ENCODE measurements at regions not wholly inside any gene's neighbourhood (a gene's known extent, or its start where the extent isn't known, plus 50 kb on each side); places are given as distances from the start of the nearest gene placed in this dataset.
"Not testable (repeated sequence)": the region's sequence is repeated elsewhere in the genome, so short reads cannot be mapped to it uniquely, and the experiment has no call there.

DNA sequence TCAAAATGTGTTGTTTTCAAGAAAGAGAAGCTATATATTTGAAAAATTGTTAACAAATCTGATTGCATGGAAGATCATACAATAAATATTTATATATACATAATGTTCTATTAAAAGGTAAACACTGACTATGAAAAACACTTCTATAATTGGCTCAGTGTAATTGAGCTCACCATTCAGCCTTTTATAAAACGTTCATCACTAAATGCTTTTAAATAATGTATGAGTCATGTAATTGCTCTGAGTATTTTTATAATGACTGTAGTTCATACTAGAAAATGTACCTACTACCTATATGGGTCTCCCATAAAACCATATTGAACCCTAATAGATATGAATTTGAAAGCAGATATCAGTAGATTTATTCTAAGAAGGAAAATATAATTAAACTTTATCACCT, 240.4 kb upstream of the MGAT4C start:
- DNase-seq: no peak

DNA sequence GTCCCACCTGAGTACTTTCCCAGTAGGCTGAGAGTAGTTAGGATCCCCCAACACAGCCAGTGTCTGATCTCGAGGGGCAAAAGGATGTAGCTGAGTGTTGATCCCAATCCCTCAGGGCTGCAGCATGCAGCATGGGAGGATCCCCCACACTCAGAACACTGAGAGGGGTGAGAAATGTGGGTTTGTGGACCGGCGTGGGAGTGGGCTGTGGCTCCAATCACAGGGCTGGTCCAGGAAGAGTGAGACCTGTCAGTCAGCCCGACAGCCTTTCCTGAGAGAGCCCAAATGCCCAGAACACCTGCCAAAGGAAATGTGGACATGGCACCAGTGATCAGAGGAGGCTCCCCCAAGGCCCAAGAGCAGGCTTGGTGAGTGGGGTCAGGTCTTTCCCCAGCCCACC, 228.3 kb upstream of the MGAT4C start:
- DNase-seq: no peak

DNA sequence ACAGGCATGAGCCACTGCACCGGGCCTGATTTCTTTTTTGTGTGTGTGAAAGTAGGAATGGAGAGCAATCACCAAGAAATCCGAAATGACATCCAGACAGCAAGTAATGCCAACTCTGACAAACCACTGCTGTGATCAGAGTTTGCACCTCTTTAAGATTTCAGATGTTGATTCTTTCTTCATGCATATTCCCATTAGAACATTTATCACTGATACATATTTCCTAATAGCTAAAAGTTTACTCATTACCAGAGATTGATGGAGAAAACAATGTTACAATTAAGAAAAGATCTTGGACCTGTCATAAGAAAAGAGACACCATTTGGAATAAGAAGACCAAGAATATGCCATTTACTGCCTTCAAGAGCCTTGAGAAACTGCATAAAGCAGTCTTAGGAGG, 217.0 kb upstream of the MGAT4C start:
- DNase-seq: no peak

DNA sequence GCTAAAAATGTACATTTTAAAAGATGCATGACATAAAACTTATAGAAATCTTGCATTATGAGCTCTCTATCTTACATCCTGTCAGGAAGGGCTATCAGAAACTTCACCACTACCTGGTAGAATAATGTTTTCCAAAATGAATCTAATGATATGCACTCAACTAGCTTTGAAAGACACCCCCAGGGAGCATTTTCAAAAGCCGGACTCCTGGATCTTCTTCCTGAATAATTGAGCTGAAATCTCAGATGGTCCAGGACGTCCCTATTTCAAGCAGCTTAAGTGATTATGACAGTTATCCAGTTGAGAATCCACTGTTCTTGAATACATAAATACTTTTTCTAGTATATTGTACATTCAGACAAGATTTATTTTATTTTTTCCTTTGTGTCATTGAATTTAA, 200.6 kb upstream of the MGAT4C start:
- no peak for DNase-seq

DNA sequence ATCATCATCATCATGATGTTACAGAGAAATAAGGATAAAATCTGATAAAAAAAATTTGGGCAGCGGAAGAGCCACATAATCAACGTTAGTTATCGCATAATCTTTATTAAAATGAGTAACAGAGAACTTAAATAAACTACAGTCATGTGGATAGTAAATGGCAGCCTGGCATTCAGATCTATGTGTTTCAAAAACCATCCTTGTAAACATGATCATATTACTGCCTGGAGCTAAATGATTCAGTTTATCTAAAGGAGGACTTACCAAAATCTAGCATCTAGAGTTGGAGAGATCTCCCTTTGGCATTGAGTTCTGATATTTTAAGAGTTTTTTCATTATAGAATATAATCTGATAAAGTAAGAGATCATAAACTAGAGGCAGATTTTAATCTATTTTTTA, 200.1 kb upstream of the MGAT4C start:
- no peak for DNase-seq

DNA sequence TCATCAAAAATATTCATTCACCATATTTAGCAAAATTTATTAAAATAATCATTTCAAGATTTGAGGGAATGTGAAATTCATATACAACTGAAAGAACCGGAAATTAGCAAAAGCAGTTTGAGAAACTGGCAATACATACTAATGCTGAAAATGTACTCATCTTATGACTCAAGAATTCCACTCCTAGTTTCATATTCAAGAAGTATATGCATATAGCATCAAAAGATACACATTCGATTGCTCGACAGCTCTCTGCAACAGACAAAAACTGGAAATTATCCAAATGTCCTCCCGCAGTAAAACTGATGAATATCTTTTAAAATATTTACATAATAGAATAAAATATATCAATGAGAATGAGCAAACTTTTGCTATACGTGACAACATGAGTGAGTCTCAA, 189.2 kb upstream of the MGAT4C start:
- no peak for DNase-seq

DNA sequence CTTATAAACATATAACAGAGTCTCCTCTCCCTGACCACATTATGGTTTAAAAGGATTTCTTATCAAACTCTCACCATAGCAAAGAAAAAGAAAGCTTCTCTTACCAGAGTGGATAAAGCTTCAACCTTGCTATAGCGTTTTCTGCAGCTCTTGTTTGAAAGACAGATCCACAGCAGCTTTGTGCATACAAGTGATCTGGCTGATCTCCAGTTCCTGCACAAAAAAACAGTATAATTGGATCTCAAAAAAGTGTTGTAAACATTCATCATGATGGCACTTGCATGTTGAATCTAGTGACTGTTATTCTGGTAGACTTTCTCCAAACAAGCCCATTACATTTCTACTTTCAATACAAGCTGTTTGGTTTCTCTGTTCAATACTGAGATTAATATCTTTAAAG, 178.9 kb upstream of the MGAT4C start:
- no peak for DNase-seq

DNA sequence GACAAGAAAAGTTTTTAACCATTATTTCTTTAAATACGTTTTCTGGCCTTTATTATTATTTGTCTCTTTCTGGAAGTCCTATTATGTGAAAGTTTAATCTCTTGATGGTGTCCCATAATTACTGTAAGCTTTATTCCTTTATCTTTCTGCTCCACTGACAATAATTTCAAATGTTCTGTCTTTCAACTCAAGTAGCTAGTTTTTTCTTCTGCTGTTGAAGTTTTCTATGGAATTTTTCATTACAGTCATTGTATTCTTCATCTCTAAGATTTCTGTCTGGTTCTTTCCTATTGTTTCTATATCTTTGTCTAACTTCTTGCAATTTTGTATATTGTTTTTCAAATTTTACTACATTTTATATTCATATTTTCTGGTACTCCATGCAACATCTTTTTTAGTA, 173.6 kb upstream of the MGAT4C start:
- no peak for DNase-seq

DNA sequence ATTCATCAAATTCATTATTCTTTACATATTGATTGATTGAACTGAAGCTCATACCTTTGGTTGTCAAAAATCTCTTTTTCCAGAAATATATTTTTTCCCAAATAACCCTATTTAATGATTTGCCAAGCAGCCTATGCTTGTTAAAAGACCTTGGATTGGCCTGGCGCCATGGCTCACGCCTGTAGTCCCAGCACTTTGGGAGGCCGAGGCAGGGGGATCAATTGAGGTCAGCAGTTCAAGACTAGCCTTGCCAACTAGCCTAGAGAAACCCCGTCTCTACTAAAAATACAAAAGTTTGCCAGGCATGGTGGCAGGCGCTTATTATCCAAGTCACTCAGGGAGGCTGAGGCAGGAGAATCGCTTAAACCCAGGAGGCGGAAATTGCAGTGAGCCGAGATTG, 165.1 kb upstream of the MGAT4C start:
- no peak for DNase-seq

DNA sequence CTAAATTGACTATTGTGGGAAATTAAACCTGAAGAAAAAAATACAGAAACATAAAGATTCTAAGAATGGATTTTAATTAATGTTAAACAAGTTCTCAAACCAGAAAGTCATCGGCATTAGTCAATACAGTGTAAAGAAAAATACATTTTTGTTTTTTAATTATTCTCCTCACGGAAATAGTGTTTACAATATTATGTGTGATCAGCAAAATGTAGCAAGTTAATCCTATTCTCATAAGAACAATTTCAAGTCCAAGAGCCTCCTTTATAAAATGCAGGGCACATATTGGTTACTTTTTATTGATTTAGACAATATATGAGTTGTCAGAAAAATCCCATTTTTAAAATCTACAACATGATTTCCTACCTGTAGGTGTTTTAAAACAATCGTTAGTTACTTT, 158.0 kb upstream of the MGAT4C start:
- DNase-seq: no peak

DNA sequence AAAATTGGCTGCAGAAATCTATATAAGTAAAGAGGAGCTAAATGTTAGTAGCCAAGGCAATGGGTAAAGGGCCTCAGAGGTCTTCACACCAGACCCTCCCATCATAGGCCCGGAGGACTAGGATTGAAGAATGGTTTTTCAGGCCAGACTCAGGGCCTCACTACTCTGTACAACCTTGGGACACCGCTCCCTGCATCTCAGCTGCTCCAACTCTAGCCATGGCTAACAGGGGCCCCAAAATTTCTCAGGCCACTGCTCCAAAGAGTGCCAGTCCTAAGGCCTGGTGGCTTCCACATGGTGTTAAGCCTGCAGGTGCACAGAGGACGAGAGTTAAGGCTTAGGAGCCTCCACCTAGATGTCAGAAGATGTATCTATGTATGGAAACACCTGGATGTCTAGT, 155.5 kb upstream of the MGAT4C start:
- DNase-seq: no peak

DNA sequence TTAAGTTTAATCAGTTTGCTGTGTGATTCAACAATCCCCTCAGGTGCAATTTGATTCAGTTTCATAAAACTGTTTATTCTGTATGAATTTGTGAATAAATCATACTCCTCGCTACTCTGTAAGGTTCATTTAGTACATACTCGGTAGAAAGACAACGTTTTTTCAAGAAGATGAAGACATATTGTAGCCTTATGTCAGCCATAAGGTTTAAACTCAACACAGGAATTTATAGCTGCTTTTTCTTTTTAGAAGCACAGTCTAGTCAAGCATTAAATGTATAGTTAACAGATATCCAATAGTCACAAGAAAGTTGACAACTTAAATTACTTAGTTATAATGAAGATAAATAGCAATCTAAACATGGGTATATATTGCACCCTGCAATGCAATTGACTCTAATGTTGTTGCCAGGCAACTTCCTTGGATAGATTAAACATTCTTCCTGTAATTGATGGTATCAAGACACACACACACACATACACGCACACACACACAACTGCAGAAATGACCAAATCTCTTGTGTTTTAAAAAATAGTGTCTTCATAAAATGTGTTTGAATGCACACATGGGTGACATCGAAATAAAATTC, 151.5 kb upstream of the MGAT4C start:
- DNase-seq: no peak

DNA sequence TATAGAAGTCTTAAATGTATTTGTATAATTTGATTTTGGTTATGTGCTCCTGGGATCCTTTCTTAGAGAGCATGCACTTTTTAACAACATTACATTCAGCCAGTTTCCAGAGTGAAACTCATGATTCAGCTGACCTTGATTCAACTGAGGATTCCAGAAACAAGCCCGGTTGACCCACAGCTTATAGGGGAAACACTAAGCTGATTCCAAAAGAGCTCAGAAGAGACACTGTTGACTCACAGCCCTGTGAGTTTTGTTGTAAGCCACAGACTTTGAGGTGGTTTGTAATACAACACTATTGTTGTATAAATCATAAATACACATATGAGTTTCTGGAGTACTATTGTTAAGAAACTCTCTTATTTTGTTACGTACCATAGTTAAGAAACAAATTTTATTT, 133.8 kb upstream of the MGAT4C start:
- DNase-seq: no peak

DNA sequence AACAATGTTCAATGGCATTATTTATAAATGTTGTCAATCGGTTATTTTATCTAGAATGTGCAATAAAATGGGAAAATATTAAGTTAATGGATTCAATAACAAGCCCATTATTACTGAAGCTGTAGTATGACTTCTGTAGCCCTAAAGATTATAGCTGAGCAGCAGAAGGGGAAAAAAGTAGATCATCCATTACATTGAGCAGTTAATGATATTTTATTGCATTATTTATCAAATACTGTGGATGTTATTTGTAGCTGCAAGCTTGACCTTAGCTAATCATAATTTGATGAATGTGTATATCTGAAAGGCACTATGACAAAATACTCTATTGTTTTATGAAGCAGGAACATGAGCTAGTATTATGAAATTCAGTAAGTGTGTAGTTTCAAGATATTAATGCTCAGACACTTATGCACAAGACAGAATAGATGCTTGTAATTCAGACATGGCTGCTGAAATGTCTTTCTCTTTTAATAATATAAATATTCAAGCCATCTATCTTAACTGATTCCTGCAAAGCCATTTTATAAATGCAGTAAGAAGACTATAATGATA, 131.5 kb upstream of the MGAT4C start:
- DNase-seq: no peak

DNA sequence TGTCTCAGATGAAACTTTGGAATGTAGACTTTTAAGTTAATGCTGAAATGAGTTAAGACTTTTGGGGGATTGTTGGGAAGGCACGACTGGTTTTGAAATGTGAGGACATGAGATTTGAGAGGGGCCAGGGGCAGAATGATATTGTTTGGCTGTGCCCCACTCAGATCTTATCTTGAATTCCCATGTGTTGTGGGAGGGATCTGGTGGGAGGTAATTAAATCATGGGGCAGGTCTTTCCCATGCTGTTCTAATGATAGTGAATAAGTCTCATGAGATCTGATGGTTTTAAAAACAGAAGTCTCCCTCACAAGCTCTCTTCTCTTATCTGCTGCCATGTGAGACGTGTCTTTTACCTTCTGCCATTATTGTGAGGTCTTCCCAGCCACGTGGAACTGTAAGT, 127.6 kb upstream of the MGAT4C start:
- not testable (repeated sequence) for DNase-seq

DNA sequence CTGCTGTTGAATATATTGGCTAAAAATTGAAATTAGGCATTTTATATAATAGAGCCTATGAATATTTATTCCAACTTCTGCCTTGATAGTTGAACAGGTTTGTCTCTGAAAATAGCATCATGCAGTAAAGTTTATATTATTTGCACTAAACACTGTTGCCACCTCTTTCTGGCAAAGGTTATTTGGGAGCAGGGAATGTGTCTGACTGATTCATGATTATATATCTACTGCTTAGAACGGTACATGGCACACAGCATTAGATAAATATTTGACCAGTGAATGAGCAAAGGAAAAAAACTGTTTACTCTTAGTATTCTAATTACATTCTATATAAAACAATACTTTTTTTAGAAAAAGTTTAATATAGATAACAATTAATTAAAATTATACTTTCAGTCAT, 123.1 kb upstream of the MGAT4C start:
- DNase-seq: no peak

DNA sequence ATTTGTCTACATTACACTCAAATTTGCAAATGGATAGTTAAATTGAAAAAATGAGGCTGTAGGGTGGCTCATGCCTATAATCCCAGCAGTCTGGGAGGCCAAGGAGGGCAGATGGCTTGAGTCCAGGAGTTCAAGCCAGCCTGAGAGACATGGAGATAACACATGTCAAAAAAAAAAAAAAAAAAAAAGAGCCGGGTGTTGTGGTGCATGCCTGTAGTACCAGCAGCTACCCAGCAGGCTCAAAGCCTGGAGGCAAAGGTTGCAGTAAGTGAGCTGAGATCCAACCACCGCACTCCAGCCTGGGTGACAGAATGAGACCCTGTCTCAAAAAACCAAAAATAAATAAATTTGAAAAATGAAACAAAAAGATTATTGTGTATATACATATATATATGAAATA, 119.9 kb upstream of the MGAT4C start:
- DNase-seq: no peak

DNA sequence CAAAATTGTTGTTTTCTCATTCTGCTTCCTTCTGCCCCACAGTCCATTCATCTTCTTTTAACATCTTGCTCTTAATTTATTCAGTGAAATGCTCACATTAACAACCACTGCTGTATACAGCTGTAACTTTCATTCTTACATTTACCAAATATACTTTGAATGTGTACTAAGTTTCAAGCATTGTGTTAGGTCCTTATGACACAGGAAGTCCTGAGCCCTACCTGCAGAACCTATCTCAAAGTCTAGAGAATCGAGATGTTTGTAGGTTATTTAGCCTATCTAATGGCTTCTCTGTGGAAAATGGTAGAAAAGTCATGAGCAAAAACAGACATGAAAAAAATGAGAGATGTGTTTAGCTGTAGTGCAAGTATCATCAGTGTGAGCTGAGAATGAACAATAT, 117.6 kb upstream of the MGAT4C start:
- DNase-seq: no peak

DNA sequence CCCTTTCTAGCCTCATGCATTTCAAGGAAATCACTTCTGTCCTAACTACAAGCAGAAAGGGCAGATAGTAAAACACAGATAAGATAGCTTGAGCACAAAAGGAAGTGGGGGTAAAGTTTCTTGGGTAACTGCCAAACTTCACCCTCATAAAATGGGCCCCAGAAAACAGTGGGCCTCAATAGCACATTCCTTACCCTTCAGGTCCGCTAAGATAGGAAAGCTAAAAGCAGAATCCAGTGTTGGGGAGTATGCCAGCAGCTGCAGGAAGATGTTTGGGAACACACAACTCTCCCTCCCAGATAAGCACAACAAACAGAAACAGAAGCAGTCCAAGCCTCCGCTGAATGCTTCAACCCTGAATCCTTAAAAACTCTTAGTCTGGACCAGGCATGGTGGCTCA, 110.9 kb upstream of the MGAT4C start:
- no peak for DNase-seq

DNA sequence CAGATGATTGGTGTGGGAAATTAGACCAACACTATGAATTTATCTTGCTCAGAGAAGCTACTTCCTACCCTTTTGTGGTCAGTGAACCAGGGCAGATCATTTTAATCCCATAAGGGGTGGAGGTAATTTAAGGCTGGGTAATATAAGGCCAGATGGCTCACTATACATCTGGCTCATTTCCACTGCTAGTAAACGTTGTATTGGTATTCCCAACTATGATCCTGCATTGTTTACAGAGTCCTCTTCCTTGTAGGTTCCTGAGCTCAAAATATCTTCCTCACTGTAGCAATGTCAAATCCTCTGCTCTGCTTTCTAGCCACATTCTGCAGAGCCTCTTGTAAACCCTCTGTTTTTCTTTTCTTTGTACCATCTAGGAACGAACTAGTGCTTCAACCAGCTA, 93.0 kb upstream of the MGAT4C start:
- DNase-seq: no peak

DNA sequence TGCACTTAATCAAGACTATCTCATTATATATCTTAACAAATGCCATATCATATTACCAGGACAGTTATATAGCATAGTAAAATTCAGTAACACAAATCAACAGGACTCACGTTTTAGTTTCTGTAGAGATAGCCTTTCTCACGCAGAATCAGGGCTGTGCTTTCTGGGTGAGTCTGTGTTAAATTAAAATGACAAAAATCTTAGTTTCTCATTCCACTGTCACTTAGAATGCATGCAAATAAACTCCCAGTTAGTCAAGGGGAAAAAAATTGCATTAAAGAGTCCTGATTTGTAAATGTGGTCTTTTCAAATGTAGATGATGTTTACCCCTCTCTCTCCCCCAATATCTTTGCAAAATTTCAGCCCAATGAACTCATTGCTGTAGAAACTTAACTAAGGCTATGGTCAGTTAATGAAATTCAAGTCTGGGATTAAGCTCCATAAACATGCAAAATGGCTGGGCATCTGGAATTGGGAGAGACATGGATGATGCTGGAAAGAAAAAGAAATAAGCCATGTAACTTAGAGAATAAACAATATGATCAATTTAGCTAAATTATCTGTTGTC, 77.8 kb upstream of the MGAT4C start:
- no peak for DNase-seq

DNA sequence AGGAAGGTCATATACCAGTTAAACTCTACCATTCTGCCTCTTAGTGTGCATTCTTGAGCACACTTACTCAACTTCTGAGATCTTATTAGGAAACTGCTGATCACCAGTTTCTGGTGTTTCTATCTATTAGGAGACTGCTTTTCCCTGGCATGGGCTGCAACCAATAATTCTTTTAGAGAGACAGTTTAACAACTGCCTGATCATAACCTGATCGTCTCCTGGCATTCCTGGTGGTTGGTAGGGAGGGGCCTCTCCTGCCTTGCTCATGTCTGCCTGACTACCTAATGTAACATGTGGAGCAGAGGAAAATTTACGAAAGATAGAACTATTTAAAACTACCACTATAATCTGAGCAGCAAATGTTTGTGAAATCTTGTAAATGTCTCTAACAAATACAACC, 75.3 kb upstream of the MGAT4C start:
- no peak for DNase-seq

DNA sequence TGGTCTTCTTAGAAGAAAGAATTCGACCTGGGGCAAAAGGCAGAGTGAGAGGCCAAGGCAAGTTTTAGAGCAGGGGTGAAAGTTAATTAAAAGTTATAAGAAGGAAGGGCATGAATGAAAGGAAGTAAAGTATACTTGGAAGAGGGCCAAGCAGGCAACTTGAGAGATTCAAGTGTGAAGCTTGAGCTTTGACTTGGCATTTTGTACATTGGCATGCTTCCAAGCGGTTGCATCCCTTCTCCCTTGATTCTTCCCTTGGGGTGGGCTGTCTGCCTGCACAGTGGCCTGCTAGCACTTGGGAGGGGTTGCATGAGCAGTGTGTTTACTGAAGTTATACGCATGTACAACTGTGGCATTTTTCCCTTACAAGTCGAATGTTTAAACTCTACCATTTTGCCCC, 74.8 kb upstream of the MGAT4C start:
- DNase-seq: no peak

DNA sequence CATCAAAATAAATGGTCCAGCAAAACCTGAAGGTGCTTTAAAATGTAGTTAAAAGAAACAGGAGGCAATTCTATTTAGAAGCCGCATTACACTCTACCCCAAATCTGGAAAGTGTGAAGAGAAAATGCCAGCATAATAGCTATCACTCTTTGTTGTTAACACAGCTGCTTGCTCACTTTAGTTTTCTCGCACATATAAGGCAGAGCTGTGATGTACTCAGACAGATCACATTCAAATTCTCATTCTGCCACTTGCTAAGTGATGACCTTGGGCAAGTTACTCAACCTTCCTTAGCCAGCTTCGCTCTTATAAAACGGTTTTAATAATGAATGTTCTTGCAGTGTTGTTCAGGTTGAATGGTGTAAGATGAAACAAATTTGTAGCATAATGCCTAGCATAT, 56.0 kb upstream of the MGAT4C start:
- DNase-seq: no peak

All from suppressor macrophage treated with lipopolysaccharide for 4 hours (primary cell).